GM12873 (cell line): ENCODE measurements at regions not wholly inside any gene's neighbourhood (a gene's known extent, or its start where the extent isn't known, plus 50 kb on each side); places are given as distances from the start of the nearest gene placed in this dataset.

Source experiments
- TF ChIP-seq, protein P1 (sequence below): IDR thresholded peaks from 2 replicates; pipeline ENCODE4 v1.5.1; 2012; ENCODE audit warnings: low read depth, mild to moderate bottlenecking, moderate library complexity, low read length, control low read depth; ENCODE audit not compliant: insufficient read depth; ENCODE audit errors: missing control alignments

DNA sequence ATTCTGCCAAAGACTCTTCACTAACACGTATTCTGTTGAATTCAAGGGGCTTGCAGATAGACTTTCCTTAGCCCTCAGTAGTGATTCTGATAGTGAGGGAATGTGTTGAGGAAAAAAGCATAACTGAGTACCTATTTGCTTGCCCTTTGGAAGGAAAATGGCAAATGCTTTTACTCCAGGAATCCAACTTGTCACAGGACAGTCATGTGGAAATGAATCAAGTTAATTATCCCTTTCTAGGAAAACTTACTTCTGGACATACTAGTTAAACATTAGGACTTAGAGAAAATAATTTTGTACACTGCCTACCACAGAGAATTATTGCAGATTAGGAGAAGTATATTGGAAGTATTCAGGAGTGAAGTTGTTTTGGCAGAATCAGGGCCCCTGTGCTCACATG is 148.9 kb upstream of the SLC13A1 start:
- TF ChIP-seq, protein P1, sequence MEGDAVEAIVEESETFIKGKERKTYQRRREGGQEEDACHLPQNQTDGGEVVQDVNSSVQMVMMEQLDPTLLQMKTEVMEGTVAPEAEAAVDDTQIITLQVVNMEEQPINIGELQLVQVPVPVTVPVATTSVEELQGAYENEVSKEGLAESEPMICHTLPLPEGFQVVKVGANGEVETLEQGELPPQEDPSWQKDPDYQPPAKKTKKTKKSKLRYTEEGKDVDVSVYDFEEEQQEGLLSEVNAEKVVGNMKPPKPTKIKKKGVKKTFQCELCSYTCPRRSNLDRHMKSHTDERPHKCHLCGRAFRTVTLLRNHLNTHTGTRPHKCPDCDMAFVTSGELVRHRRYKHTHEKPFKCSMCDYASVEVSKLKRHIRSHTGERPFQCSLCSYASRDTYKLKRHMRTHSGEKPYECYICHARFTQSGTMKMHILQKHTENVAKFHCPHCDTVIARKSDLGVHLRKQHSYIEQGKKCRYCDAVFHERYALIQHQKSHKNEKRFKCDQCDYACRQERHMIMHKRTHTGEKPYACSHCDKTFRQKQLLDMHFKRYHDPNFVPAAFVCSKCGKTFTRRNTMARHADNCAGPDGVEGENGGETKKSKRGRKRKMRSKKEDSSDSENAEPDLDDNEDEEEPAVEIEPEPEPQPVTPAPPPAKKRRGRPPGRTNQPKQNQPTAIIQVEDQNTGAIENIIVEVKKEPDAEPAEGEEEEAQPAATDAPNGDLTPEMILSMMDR, result no peak

DNA sequence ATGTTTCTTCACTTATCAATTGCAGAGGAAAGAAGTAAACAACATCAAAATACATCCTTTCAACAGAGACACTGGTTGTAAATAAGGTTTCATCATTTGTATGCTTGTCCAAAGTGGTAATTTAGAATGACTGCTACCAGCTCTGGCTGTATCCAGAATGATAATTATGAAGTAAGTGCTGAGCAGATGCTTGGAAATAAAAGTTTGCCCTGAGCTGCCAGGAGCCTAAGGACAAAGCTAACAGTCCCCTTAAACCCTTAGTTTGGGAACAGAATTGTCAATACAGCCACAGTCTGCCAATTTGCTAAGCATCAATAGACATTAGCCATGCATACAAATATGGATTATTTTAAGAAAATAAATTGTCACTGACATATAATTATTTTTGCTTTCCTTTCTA is 147.0 kb upstream of the SLC13A1 start:
- TF ChIP-seq, protein P1, result no peak

GRCh38 chr7:123343611-123344010 is 143.8 kb upstream of the SLC13A1 start:
- TF ChIP-seq, protein P1, result no peak

- TF ChIP-seq, protein P1, result no peak
Observed at GRCh38 chr7:123341102-123341501, 141.3 kb upstream of the SLC13A1 start.

- TF ChIP-seq, protein P1, result no peak
Observed at GRCh38 chr7:123338688-123339087, 138.9 kb upstream of the SLC13A1 start.

GRCh38 chr7:123329988-123330643 is 130.3 kb upstream of the SLC13A1 start:
- TF ChIP-seq, protein P1, result no peak

- TF ChIP-seq, protein P1, result no peak
Observed at GRCh38 chr7:123327661-123328060, 127.9 kb upstream of the SLC13A1 start.
